Type B pancreatic cell (in vitro differentiated cells): ENCODE measurements at regions not wholly inside any gene's neighbourhood (a gene's known extent, or its start where the extent isn't known, plus 50 kb on each side); places are given as distances from the start of the nearest gene placed in this dataset.

Experiments
- DNase-seq: peaks from one replicate; pipeline ENCODE4 v3.0.0; 2021; ENCODE audit warnings: mixed read lengths; ENCODE audit not compliant: unreplicated experiment; ENCODE audit errors: extremely low spot score
- H3K27ac Mint-ChIP-seq: 2 replicates; pipeline ENCODE4 v1.8.0; 2021; ENCODE audit warnings: mild to moderate bottlenecking, mixed read lengths
- H3K27me3 Mint-ChIP-seq: 2 replicates; pipeline ENCODE4 v1.8.0; 2021; ENCODE audit warnings: mixed read lengths
- H3K36me3 Mint-ChIP-seq: 2 replicates; pipeline ENCODE4 v1.8.0; 2021; ENCODE audit warnings: mixed read lengths
- H3K4me1 Mint-ChIP-seq: one replicate; pipeline ENCODE4 v1.8.0; 2021; ENCODE audit warnings: mixed read lengths; ENCODE audit not compliant: unreplicated experiment
- H3K4me3 Mint-ChIP-seq: 2 replicates; pipeline ENCODE4 v1.8.0; 2021; ENCODE audit warnings: mild to moderate bottlenecking, mixed read lengths
- H3K9me3 Mint-ChIP-seq: 2 replicates; pipeline ENCODE4 v1.8.0; 2021; ENCODE audit warnings: mixed read lengths
- TF ChIP-seq, protein P1 (sequence below): fragments of 200-600 bp; sonication (generic); conservative IDR thresholded peaks from 2 replicates; pipeline ENCODE4 v1.5.0; 2021; ENCODE audit warnings: antibody characterized with exemption, mild to moderate bottlenecking

DNA sequence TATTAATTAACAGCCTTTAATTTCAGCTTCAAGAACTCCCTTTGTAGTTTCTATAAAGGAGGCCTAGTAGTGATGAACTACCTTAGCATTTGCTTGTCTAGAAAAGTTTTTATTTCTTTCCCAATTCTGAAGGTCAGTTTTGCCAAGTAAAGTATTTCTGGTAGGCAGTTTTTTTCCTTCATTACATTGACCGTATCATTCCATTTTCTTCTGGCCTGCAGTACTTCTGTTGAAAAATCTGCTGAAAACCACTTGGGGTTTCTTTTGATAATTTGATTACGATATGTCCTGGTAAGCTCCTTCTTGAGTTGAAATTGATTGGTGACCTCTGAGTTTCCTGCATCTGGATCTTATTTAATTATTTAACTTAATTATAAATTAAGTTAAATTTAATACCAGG, 691.8 kb downstream of the TSN start:
- no peak for DNase-seq
- Mint-ChIP-seq H3K27me3 (peaks cover 8% of the 10 kb centered on the region), H3K36me3 (no peaks in the 10 kb centered on the region), H3K27ac (no peak overlapping the region), H3K9me3 (peaks cover 13% of the 10 kb centered on the region), H3K4me1 (no peaks in the 10 kb centered on the region), H3K4me3 (no peak overlapping the region)
- TF ChIP-seq, protein P1, sequence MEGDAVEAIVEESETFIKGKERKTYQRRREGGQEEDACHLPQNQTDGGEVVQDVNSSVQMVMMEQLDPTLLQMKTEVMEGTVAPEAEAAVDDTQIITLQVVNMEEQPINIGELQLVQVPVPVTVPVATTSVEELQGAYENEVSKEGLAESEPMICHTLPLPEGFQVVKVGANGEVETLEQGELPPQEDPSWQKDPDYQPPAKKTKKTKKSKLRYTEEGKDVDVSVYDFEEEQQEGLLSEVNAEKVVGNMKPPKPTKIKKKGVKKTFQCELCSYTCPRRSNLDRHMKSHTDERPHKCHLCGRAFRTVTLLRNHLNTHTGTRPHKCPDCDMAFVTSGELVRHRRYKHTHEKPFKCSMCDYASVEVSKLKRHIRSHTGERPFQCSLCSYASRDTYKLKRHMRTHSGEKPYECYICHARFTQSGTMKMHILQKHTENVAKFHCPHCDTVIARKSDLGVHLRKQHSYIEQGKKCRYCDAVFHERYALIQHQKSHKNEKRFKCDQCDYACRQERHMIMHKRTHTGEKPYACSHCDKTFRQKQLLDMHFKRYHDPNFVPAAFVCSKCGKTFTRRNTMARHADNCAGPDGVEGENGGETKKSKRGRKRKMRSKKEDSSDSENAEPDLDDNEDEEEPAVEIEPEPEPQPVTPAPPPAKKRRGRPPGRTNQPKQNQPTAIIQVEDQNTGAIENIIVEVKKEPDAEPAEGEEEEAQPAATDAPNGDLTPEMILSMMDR, result no peak

DNA sequence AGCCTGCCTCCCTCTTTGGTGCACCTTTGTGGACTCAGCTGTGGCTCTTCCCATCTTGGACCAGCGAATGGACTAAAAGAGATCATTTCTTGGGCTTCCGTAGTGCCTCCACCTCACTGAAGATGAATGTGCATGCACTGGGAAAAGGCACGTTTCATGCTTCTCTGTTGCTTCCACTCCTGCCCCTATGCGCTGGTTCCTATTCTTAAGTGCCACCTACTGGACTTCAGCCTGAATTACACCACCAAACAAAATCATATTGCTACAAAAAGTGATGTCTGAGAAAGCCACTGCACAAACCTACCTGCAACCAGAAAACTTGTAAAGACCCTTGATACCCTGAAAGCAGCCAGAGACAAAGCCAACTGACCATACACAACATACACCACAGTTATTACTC, 695.6 kb downstream of the TSN start:
- Mint-ChIP-seq H3K4me1 (no peaks in the 10 kb centered on the region), H3K27ac (no peak overlapping the region), H3K9me3 (peaks cover 27% of the 10 kb centered on the region), H3K36me3 (no peaks in the 10 kb centered on the region), H3K4me3 (no peak overlapping the region), H3K27me3 (peaks cover 8% of the 10 kb centered on the region)
- TF ChIP-seq, protein P1, result peak; percentile 65
- no peak for DNase-seq

DNA sequence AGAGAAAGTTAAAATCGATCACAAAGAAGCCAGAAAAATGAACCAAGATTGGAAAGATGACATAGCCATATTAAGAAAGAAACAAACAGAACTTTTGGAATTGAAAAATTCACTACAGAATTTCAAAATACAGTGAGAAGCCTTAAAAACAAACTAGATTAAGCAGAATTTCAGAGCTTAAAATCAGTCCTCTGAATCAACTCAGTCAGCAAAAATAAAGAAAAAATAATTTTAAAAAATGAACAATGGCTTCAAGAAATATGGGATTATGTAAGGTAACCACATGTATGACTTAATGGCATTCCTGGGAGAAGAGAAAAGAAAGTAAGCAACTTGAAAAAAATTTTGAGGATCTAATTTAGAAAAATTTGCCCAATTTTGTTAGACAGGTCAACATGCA, 696.2 kb downstream of the TSN start:
- H3K4me3 Mint-ChIP-seq, result no peak overlapping the region
- H3K36me3 Mint-ChIP-seq, result no peaks in the 10 kb centered on the region
- H3K4me1 Mint-ChIP-seq, result no peaks in the 10 kb centered on the region
- TF ChIP-seq, protein P1, result no peak
- H3K27me3 Mint-ChIP-seq, result peaks cover 8% of the 10 kb centered on the region
- H3K9me3 Mint-ChIP-seq, result peaks cover 28% of the 10 kb centered on the region
- H3K27ac Mint-ChIP-seq, result no peak overlapping the region
- DNase-seq, result no peak

DNA sequence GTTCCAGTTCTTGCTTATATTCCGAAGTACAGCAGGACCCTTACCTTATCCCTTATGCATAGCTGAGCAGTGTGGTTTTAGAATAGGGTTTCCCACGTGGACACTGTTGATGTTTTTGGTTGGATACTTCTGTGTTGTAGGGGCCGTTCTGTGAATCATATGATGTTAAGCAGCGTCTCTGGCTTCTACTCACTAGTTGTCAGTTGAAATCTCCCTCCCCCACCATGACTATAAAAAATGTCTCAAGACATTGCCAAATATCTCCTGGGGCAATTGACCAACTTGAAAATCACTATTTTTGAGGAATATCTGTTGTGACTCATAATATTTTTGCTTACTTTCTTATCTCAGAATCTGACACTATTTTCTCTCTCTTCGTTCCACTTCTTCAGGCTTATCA, 713.7 kb downstream of the TSN start:
- no peak for DNase-seq
- TF ChIP-seq, protein P1, result no peak
- Mint-ChIP-seq H3K4me3 (no peak overlapping the region), H3K36me3 (no peaks in the 10 kb centered on the region), H3K9me3 (no peaks in the 10 kb centered on the region), H3K4me1 (peaks cover 15% of the 10 kb centered on the region), H3K27me3 (peaks cover 11% of the 10 kb centered on the region), H3K27ac (peak overlapping the region; percentile 17)

DNA sequence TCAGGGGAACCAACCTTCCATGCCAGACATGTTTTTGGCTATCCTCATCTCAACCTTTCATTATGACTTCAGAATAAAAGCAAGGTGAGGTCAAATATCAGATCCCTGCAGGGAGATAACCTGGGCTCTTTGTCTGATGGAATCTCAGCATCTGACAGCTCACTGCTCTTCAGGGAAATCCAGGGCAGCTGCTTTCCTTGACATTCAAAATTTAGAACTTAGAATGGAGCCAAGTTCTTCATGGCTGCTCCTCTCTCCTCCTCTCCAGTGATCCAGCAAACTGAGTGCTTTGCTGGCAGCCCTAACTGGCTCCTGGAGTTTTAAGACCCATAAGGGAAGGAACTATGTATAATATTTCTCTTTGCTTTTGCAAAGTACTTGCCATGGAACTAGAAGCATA, 716.3 kb downstream of the TSN start:
- TF ChIP-seq, protein P1, result no peak
- H3K9me3 Mint-ChIP-seq, result no peaks in the 10 kb centered on the region
- no peak overlapping the region for H3K4me3 Mint-ChIP-seq
- no peaks in the 10 kb centered on the region for H3K36me3 Mint-ChIP-seq
- peaks cover 15% of the 10 kb centered on the region for H3K4me1 Mint-ChIP-seq
- no peak overlapping the region for H3K27ac Mint-ChIP-seq
- no peak for DNase-seq
- H3K27me3 Mint-ChIP-seq, result peaks cover 11% of the 10 kb centered on the region

DNA sequence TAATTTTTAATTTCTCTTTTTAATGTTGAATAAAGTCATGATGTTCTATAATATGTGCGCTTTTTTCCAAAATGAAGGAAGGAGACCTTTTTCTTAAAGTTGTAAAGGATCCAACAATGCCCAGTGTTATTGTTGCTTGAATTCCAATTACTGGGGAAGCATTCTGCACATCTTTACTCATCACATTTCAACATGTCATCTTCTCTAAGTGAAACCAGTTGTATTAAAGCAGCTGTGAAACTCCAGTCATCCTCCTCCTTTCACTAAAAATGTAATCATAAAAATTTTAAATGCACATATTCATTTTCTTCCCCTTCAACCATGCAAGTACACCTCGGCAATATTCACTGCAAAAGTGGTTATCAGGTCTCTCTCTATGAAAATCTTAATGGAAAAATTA, 722.7 kb downstream of the TSN start:
- Mint-ChIP-seq H3K4me3 (no peak overlapping the region), H3K27ac (no peak overlapping the region), H3K27me3 (no peaks in the 10 kb centered on the region), H3K9me3 (peaks cover 14% of the 10 kb centered on the region), H3K4me1 (peaks cover 7% of the 10 kb centered on the region), H3K36me3 (no peaks in the 10 kb centered on the region)
- no peak for DNase-seq
- TF ChIP-seq, protein P1, result no peak
